Tibial artery (tissue), 4 donors: ENCODE measurements at regions not wholly inside any gene's neighbourhood (a gene's known extent, or its start where the extent isn't known, plus 50 kb on each side); places are given as distances from the start of the nearest gene placed in this dataset.

Source experiments
- DNase-seq, 2 donors: peaks; one replicate each; pipeline ENCODE4 v3.0.0-alpha.2; 2019
- H3K27ac ChIP-seq, 2 donors: fragments of 200-600 bp; sonication (generic) in 1 of 2; 1 replicate in 1 of 2; 2 replicates in 1 of 2; pipeline ENCODE4 v1.5.1; 2018 to 2019; ENCODE audit warnings: mild to moderate bottlenecking in 1 of 2
- H3K27me3 ChIP-seq, 2 donors: fragments of 200-600 bp; sonication (generic) in 1 of 2; one replicate each; pipeline versions ENCODE4 v1.5.1 to v1.6.0; 2016 to 2019
- H3K36me3 ChIP-seq, 3 donors: fragments of 200-600 bp; sonication (generic) in 2 of 3; one replicate each; pipeline ENCODE4 v1.5.1; 2016 to 2019; ENCODE audit warnings: mild to moderate bottlenecking in 2 of 3
- H3K4me1 ChIP-seq, 4 donors: fragments of 200-600 bp; sonication (generic) in 2 of 4; 1 replicate in 3 of 4; 2 replicates in 1 of 4; pipeline ENCODE4 v1.5.1; 2016 to 2019
- H3K4me3 ChIP-seq, 2 donors: fragments of 200-600 bp; sonication (generic) in 1 of 2; 1 replicate in 1 of 2; 2 replicates in 1 of 2; pipeline ENCODE4 v1.5.1; 2018 to 2019; ENCODE audit warnings: mild to moderate bottlenecking in 2 of 2
- H3K9me3 ChIP-seq, 3 donors: fragments of 200-600 bp; sonication (generic) in 1 of 3; one replicate each; pipeline ENCODE4 v1.5.1; 2016 to 2019
- CTCF ChIP-seq, 2 experiments: fragments of 200-600 bp in 1 of 2; fragments of 450-650 bp in 1 of 2; IDR thresholded peaks; one replicate each; pipeline ENCODE4 v1.5.1; 2017 to 2019; ENCODE audit warnings: antibody characterized with exemption in 2 of 2, mild to moderate bottlenecking in 1 of 2, moderate library complexity in 1 of 2
- intact Hi-C: fragments of 100-400 bp; cut with DNase I; formaldehyde crosslinking; loops from one replicate; pipeline ENCODE4 v1.15.0; 2023; ENCODE audit warnings: low total_unique reads

DNA sequence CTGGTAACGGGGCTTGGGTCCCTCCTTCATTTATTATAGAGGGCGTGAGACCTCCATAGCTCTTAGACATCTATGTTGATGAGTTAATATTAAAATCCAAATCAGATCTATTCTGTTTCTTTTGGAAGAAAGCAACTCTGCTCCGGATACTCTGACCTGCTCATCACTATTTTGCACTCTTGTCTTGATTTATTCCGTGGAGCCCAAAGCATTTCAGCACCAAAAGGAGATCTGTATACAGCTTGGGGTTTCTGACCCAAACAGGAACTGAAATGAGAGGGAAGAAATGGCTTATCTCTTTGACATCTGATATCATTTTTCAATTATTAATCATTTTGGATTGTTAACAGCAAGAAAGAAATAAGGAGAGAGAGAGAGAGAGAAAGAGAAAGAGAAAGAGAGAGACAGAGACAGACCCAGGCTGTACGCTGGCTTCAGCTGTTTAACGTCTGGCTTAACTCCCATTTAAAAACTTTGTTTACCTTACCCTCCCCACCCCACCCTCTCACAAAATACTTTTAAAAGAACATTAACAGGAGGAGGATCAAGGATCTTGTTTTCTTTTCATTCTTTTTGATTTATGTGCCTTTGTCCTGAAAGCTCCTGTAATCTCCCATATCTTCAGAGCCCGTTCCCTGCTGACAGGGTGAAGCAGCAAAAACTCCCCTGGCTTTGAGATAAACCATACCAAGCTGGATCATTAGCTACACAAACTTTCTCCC, 231.4 kb upstream of the TUT7 start:
- peak overlapping the region in 1 of 2 donors; percentile 32 for H3K27ac ChIP-seq
- H3K4me3 ChIP-seq: peak overlapping the region; percentile 20 to 30
- TF ChIP-seq CTCF (IDR thresholded peaks at IDR 0.05): no peak
- no peaks in the 10 kb centered on the region for H3K9me3 ChIP-seq
- H3K36me3 ChIP-seq: no peaks in the 10 kb centered on the region
- DNase-seq: no peak
- H3K27me3 ChIP-seq: no peaks in the 10 kb centered on the region
- H3K4me1 ChIP-seq: peaks cover 0 to 14% (median 0%) of the 10 kb centered on the region in 4 donors
- intact Hi-C loops: no loop called here

DNA sequence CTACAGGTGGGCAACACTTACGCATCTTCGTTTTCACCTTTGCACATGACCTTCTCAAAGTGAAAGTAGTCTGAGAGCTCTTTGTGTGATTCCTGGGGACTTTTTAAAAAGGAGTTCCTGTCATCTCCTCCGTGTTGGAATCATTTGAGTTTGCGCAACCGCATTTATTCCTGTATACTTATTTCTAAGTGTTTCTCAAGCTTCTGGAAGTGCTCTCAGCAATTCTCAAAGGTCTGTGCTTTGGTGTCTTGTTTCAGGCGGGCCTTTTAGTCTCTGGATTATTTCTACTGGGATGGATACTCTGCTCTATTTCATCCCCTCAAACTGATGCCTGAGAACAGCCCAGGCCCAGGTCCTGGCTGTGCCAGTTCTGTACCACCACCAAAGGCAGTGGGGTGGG, 226.5 kb upstream of the TUT7 start:
- peaks cover 0 to 9% (median under 1%) of the 10 kb centered on the region in 4 donors for H3K4me1 ChIP-seq
- TF ChIP-seq CTCF (IDR thresholded peaks at IDR 0.05): no peak
- H3K36me3 ChIP-seq: no peaks in the 10 kb centered on the region
- DNase-seq: peak in 1 of 2 donors; percentile 38
- no peak overlapping the region for H3K4me3 ChIP-seq
- no peaks in the 10 kb centered on the region for H3K27me3 ChIP-seq
- intact Hi-C loops: no loop called here
- H3K27ac ChIP-seq: no peak overlapping the region
- H3K9me3 ChIP-seq: no peaks in the 10 kb centered on the region

DNA sequence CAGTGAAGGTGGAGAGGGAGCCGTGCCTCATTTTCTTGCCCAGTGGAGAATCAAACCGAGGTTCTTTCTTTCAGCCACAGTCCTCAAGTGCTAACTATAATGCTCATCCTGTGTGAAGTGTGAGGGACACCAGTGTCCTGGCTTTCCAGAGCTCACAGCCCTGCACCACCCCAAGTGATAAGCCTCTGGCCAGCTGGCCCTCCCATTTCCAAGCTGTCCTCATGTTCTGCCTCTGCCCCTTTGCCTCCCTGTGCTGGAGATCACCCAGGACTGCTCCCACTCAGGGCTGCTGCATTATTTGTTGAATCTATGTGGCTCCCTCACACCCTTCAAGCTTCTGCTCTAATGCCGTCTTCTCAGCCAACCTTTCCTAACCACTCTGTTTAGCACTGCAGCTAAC, 224.5 kb upstream of the TUT7 start:
- Histone ChIP-seq H3K4me1 (peaks cover 0 to 4% (median 0%) of the 10 kb centered on the region in 4 donors), H3K27me3 (no peaks in the 10 kb centered on the region), H3K27ac (no peak overlapping the region), H3K4me3 (no peak overlapping the region), H3K36me3 (no peaks in the 10 kb centered on the region), H3K9me3 (no peaks in the 10 kb centered on the region)
- intact Hi-C loops: no loop called here
- no peak for TF ChIP-seq CTCF (IDR thresholded peaks at IDR 0.05)
- DNase-seq: no peak

DNA sequence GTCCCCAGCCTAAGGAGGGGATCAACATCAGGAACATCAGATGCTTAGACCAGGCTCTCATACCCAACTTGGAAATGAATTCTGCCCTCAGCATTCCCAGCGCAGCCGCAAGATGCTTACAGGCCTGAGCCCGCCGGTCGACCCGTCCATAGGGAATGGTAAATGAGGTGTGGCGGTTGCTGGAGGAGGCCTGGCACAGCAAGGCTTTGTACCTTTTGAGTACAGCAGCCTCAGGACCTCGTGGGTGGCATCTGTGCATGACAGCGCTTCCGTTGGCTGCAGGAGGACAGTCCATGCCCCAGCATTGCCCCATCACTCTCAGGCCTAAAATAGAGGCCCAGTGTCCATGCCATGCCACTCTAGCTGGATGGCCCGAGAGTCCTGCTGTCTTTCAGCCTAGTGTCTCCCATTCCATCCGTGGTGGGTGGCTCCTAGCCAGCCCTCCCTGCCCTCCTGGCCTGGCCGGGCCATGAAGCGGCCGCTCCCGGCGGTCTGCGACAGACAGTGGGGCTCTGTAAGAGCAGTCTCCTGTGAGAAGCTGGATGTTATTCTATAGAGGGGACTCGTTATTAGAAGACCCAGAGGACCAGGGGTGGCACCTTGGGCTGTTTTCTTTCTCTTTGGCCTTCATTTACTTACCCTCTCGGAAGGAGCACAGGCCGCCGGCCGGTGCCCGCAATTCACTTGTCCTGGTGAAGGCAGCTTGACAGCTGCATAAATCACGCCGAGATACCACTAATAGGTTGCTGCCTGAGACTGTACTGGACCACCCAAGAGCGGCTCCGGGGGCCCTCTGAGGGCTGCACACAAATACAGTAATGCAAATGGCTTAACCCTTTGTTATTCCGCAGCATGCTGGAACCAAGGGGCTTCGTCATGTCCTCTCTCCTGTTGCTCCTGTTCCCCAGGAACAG, 223.5 kb upstream of the TUT7 start:
- H3K4me1 ChIP-seq: peaks cover 0 to 4% (median 0%) of the 10 kb centered on the region in 4 donors
- intact Hi-C loops: no loop called here
- H3K27ac ChIP-seq: no peak overlapping the region
- H3K27me3 ChIP-seq: no peaks in the 10 kb centered on the region
- TF ChIP-seq CTCF (IDR thresholded peaks at IDR 0.05): no peak
- no peaks in the 10 kb centered on the region for H3K36me3 ChIP-seq
- no peak overlapping the region for H3K4me3 ChIP-seq
- no peaks in the 10 kb centered on the region for H3K9me3 ChIP-seq
- no peak for DNase-seq

DNA sequence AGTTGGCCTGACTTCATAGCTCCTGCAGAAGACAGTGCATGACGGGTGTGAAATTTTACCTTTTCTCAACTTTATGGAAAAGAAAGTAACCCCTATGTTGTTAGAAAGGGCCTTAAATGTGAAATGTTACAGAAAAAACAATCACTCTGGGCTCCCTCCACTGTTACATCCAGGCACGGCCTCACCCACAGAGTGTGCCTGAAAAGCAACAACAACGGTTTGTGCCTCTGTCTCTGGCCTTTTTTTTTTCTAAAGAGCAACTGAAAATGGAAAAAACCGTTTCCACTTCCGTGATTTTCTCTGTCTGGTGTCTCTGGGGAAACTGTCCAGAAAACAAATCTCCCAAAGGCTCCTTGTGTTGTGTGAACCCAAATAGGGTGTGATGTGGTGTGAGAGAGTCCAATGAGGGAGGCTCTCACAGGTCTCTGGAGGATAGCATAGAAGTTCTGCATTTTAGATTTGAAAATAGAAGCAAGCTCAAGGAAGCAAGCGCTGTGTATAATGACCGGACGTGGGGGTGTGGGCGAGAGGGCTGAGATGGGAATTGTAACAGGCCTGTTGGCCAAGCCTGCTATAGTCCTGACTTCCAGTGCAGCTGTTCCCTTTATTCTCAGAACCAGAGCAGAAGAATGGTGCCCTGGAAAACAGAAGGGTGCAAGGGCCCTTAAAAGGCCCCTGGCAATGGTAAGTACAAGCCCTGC, 221.8 kb upstream of the TUT7 start:
- intact Hi-C loops: no loop called here
- Histone ChIP-seq H3K4me1 (peaks cover 0 to 4% (median 0%) of the 10 kb centered on the region in 4 donors), H3K27ac (no peak overlapping the region), H3K9me3 (no peaks in the 10 kb centered on the region), H3K4me3 (no peak overlapping the region), H3K27me3 (no peaks in the 10 kb centered on the region), H3K36me3 (no peaks in the 10 kb centered on the region)
- DNase-seq: no peak
- no peak for TF ChIP-seq CTCF (IDR thresholded peaks at IDR 0.05)
